HepG2 (cell line): ENCODE measurements at regions not wholly inside any gene's neighbourhood (a gene's known extent, or its start where the extent isn't known, plus 50 kb on each side); places are given as distances from the start of the nearest gene placed in this dataset.

ENCODE experiments used
- FOXO4 ChIP-seq: sonication (generic); formaldehyde crosslinking; conservative IDR thresholded peaks from 2 replicates; pipeline ENCODE4 v1.8.1; 2023; ENCODE audit warnings: missing genetic modification reagents
- ZFP36 ChIP-seq: fragments of 150-350 bp; IDR thresholded peaks from 2 replicates; pipeline ENCODE4 v1.6.1; 2018; ENCODE audit warnings: borderline replicate concordance, low read length, low read depth; ENCODE audit not compliant: partially characterized antibody

GRCh38 chr19:30102666-30103065, 160.6 kb downstream of the URI1 start:
- no peak for TF ChIP-seq FOXO4 (CRISPR knock-in tag)
- no peak for TF ChIP-seq ZFP36
